Esophagus (tissue), 2 donors: ENCODE measurements at regions not wholly inside any gene's neighbourhood (a gene's known extent, or its start where the extent isn't known, plus 50 kb on each side); places are given as distances from the start of the nearest gene placed in this dataset.

ENCODE experiments used
- H3K27ac ChIP-seq, 2 donors: one replicate each; pipeline ENCODE4 v1.5.1; 2013; ENCODE audit warnings: low read depth in 2 of 2, mild to moderate bottlenecking in 2 of 2, inconsistent platforms in 1 of 2, low read length in 1 of 2, moderate library complexity in 1 of 2
- H3K27me3 ChIP-seq, 2 donors: one replicate each; pipeline ENCODE4 v1.6.1; 2013; ENCODE audit warnings: low read length in 2 of 2, control low read depth in 1 of 2, mild to moderate bottlenecking in 1 of 2; ENCODE audit not compliant: insufficient read depth in 2 of 2, control insufficient read depth in 1 of 2
- H3K36me3 ChIP-seq, 2 donors: one replicate each; pipeline ENCODE4 v1.6.1; 2013; ENCODE audit warnings: low read length in 1 of 2; ENCODE audit not compliant: control insufficient read depth in 2 of 2, insufficient read depth in 2 of 2
- H3K4me1 ChIP-seq, 2 donors: one replicate each; pipeline ENCODE4 v1.6.1; 2013; ENCODE audit warnings: low read length in 1 of 2; ENCODE audit not compliant: control insufficient read depth in 2 of 2, insufficient read depth in 2 of 2
- H3K4me3 ChIP-seq, 2 donors: one replicate each; pipeline ENCODE4 v1.5.1; 2013; ENCODE audit warnings: low read length in 2 of 2, mild to moderate bottlenecking in 2 of 2, low read depth in 1 of 2, moderate library complexity in 1 of 2
- H3K9me3 ChIP-seq, 2 donors: one replicate each; pipeline ENCODE4 v1.6.1; 2013; ENCODE audit warnings: mild to moderate bottlenecking in 2 of 2, low read depth in 1 of 2, low read length in 1 of 2, moderate library complexity in 1 of 2; ENCODE audit not compliant: control insufficient read depth in 2 of 2, insufficient read depth in 1 of 2
- WGBS, 2 donors: extraction: QIAGEN DNeasy Blood & Tissue Kit; methylation state at CpG; one replicate each; pipeline ENCODE4 v1.1.7; 2013; 5-methylcytosine and 5-hydroxymethylcytosine counted together
- donor health status: healthy with polysubstance abuse.
- donor health status: Bipolar disorder and iron deficiency.

DNA sequence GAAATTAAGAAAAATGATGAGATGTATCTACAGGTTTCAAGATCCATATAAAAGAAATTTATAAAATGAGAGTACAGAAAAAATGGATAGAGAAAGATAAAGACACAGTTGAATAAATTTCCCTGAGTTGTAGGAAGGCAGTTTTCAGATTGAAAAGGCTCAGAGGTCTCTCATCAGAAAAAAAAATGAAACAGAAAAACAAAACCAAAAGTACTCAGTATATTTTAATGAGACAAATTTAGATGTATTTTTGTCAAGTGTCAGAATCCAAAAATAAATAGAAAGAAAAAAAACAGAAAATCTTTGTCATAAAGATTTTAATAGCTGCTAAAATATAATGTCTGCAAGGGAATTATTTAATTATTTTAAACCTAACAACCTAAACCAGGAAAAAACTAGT lies 520.5 kb downstream of the KCNJ3 start:
- no peak overlapping the region for H3K27ac ChIP-seq
- no peaks in the 10 kb centered on the region for H3K36me3 ChIP-seq
- no peaks in the 10 kb centered on the region for H3K9me3 ChIP-seq
- H3K4me1 ChIP-seq, result no peaks in the 10 kb centered on the region
- H3K4me3 ChIP-seq, result no peak overlapping the region
- no peaks in the 10 kb centered on the region for H3K27me3 ChIP-seq

DNA sequence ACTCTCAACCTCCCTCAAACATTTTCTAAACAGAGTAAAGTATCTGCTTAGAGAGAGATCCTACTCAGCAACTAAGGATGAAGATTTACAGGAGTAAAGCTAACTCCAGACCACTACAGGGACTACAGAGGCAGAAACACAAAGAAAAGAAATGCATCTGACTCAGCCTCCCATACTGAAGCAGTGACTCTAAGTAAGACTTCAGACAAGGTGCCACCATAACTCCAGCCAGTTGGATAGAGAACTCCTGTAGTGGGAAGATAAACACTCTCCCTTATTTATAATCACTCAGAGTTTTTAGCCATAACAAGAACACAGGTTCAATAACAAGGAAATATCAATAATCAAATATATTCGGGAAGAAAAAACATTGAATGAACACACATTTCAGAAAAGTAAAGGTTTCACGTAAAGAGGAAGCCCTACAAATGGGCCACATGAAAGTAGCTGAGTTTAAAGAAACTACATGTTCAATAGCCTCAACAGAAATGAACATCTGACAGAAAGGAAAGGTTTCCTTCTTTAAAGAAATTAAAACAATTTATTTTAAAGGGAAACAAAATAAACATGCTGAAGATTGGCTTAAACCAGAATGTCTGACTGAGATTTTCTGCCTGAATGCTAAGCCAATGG lies 519.9 kb downstream of the KCNJ3 start:
- no peaks in the 10 kb centered on the region for H3K36me3 ChIP-seq
- H3K9me3 ChIP-seq, result no peaks in the 10 kb centered on the region
- H3K4me1 ChIP-seq, result no peaks in the 10 kb centered on the region
- 80 to 81% methylated on average over 2 of the region's 2 CpGs for WGBS, 2 donors
- no peak overlapping the region for H3K4me3 ChIP-seq
- no peak overlapping the region for H3K27ac ChIP-seq
- no peaks in the 10 kb centered on the region for H3K27me3 ChIP-seq

DNA sequence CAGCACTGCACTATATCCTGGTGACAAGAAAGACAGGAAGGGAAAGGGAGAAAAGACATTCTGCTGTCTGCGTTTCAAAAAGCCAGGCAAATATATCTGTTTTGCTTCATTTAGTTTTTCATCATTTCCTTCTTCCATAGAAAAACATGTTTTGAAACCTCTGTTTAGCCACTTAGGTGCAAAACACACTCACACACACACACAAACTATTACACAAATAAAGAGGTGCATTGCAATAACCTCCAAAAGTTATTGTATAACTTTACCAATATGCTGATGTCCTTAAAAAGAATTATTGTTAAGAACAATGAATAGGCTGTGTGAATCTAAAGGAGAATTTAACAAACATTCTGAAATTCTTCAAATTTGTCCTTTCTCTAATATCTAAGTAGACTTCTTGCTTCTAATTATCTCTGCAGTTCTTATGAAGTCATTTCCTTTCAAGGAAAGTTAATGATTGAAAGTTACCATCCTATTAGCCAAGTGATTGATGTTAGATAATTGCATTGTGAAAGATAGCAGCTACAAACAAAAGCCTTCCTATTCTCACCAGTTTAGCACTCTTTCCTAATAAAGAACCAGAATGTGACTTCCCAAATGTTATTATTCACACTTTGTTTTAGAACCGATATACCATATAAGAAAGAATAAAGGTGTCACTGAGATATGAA lies 516.7 kb downstream of the KCNJ3 start:
- no peaks in the 10 kb centered on the region for H3K9me3 ChIP-seq
- no peaks in the 10 kb centered on the region for H3K36me3 ChIP-seq
- no peak overlapping the region for H3K4me3 ChIP-seq
- no peaks in the 10 kb centered on the region for H3K4me1 ChIP-seq
- H3K27me3 ChIP-seq, result no peaks in the 10 kb centered on the region
- 50 to 56% methylated on average over 2 of the region's 2 CpGs for WGBS, 2 donors
- no peak overlapping the region for H3K27ac ChIP-seq

DNA sequence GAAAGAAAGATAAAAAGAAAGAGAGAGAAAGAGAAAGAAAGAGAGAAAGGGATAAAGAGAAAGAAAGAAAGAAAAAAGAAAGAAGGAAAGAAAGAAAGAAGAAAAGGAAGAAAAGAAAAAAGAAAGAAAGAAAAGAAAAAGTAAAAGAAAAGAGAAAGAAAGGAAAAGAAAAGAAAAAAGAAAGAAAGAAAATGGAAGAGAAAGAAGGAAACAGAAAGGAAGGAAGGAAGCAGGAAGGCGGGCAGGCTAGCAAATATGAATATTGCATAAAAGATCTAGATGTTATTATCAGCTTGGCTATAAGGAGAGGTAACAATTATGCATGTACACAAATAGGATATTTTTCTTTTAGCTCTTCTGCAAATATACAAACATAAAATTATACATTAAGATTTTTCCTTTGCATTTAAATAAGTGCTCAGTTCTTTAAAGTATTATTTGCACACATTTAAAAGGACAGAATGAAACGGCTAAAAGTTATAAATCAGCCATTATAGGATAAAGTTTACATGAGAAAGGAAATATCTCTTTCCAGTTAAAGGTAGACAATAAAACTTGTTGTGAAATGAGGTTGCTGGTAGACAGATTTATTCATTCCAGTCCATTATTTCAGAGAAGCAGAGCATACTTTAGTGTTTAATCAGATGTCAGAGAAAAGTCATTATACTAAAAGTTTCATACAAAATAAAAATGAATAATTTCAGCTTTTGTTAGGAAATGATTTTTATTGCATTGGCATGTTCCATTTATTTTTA lies 511.4 kb downstream of the KCNJ3 start:
- Histone ChIP-seq H3K9me3 (no peaks in the 10 kb centered on the region), H3K27ac (no peak overlapping the region), H3K36me3 (no peaks in the 10 kb centered on the region), H3K4me3 (no peak overlapping the region), H3K4me1 (no peaks in the 10 kb centered on the region), H3K27me3 (no peaks in the 10 kb centered on the region)
- WGBS, 2 donors, result 51 to 56% methylated on average over 2 of the region's 2 CpGs

DNA sequence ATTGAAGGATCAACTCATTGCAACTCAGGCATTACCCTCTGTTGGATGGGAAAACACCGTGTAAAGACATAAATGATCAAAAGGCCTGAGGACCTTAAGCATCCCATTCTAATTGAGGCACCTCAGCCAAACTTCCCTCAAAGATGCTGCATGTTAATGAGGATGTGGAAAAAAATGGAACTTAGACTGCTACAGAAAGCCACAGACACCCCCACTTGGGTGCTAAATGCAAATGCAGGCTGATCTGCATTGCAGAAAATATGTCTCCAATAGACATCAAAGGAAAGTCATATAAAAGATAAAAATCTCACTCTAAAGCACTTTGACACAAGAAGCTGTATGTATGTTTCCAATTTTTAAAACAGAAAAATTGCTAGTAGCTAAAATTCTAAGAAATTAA lies 504.7 kb downstream of the KCNJ3 start:
- Histone ChIP-seq H3K9me3 (no peaks in the 10 kb centered on the region), H3K4me3 (no peak overlapping the region), H3K4me1 (no peaks in the 10 kb centered on the region), H3K36me3 (no peaks in the 10 kb centered on the region), H3K27me3 (no peaks in the 10 kb centered on the region), H3K27ac (no peak overlapping the region)
- 60 to 74% methylated on average over 1 of the region's 1 CpG for WGBS, 2 donors

DNA sequence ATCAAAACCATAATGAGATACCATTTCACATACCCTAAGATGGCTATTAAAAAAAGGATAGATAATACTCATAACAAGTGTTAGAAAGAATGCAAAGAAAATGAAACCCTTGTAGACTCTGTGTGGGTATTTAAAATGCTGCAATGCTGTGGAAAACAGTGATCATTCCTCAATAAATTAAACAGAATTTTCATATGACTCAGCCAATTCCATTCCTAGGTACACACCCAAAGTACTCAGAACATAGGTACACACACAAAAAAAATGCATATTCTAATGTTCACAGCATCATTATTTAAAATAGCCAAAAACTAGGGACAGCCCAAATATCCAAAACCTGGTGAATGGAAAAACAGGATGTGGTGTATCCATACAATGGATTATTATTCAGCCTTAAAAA lies 502.3 kb downstream of the KCNJ3 start:
- H3K4me1 ChIP-seq, result no peaks in the 10 kb centered on the region
- H3K36me3 ChIP-seq, result no peaks in the 10 kb centered on the region
- no peaks in the 10 kb centered on the region for H3K27me3 ChIP-seq
- no peak overlapping the region for H3K4me3 ChIP-seq
- no peak overlapping the region for H3K27ac ChIP-seq
- H3K9me3 ChIP-seq, result no peaks in the 10 kb centered on the region

DNA sequence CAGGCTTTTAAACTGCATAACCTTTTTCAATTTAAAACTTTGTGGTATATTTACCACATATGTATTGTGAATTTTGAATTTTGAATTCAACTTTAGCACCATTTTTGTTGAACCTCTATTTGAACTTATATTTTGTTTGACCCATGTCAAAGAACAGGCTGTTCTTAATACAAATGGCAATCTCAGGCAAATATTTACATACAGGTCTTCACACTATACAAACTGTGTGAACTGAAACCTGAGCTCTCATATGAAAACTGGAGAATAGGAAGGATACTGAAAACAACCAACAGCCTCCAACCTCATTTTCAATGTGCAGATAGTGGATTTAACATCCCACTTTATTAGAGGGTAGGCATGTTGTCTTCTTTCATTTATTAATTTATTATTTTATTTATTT lies 491.8 kb downstream of the KCNJ3 start:
- no peaks in the 10 kb centered on the region for H3K9me3 ChIP-seq
- H3K27ac ChIP-seq, result no peak overlapping the region
- H3K27me3 ChIP-seq, result no peaks in the 10 kb centered on the region
- no peaks in the 10 kb centered on the region for H3K36me3 ChIP-seq
- H3K4me1 ChIP-seq, result no peaks in the 10 kb centered on the region
- H3K4me3 ChIP-seq, result no peak overlapping the region

DNA sequence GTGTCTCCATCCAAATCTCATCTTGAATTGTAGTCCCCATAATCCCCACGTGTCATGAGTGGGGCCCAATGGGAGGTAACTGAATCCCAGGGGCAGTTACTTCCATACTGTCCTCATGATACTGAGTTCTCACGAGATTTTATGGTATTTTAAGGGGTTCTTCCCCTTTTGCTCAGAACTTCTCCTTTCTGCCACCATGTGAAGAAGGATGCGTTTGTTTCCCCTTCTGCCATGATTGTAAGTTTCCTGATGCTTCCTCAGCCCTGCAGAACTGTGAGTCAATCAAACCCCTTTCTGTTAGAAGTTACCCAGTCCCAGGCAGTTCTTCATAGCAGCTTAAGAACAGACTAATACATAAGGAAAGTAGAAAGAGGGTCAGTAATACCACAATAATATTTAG lies 480.4 kb downstream of the KCNJ3 start:
- no peaks in the 10 kb centered on the region for H3K27me3 ChIP-seq
- no peaks in the 10 kb centered on the region for H3K36me3 ChIP-seq
- no peak overlapping the region for H3K27ac ChIP-seq
- H3K9me3 ChIP-seq, result no peaks in the 10 kb centered on the region
- WGBS, 2 donors, result 48 to 63% methylated on average over 3 of the region's 3 CpGs
- no peaks in the 10 kb centered on the region for H3K4me1 ChIP-seq
- H3K4me3 ChIP-seq, result no peak overlapping the region

DNA sequence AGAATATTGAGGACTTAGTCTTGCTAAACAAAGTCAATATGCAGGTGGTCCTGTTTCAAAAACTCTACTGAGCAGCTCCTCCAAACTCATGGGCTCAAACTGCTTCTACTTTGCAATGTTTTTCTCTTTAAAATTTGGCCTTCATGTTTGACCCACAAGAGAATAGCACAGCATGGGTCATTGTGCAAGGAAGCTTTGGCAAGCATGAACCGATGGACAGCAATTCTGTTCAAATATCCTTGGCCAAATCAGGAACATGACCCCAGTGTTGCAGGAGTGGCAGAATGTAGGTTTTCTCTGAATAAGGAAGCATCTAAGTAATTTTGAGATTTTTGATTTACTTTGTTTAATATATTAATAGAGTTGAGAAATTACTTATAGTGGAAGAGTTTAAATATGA lies 477.9 kb downstream of the KCNJ3 start:
- Histone ChIP-seq H3K27me3 (no peaks in the 10 kb centered on the region), H3K4me3 (no peak overlapping the region), H3K4me1 (no peaks in the 10 kb centered on the region), H3K27ac (no peak overlapping the region), H3K36me3 (no peaks in the 10 kb centered on the region), H3K9me3 (no peaks in the 10 kb centered on the region)
- WGBS, 2 donors, result 58 to 67% methylated on average over 1 of the region's 1 CpG

DNA sequence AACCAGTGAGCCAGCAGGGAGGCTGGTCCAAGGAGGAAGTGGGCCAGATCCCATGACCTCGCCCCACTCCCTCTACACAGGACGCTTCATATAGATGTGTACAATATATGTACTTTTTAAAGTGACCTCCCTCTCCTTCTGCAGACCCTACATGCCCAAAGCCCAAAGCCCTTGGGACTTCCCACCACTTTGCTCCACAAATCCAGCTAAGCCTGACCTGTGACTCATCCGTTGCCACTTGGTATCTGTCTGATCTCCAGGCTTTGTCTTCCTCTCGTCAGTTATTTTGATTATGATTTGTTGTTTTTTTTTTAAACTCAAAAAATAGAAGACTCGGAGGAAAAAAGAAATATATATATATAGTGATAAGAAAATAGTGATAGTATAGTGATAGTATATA lies 470.8 kb downstream of the KCNJ3 start:
- no peaks in the 10 kb centered on the region for H3K9me3 ChIP-seq
- WGBS, 2 donors, result 79 to 89% methylated on average over 5 of the region's 5 CpGs
- H3K27ac ChIP-seq, result no peak overlapping the region
- H3K4me1 ChIP-seq, result no peaks in the 10 kb centered on the region
- no peaks in the 10 kb centered on the region for H3K27me3 ChIP-seq
- no peak overlapping the region for H3K4me3 ChIP-seq
- H3K36me3 ChIP-seq, result no peaks in the 10 kb centered on the region
